ENCODE measurements at regions not wholly inside any gene's neighbourhood (a gene's known extent, or its start where the extent isn't known, plus 50 kb on each side); places are given as distances from the start of the nearest gene placed in this dataset.

- TF ChIP-seq, protein P1, sequence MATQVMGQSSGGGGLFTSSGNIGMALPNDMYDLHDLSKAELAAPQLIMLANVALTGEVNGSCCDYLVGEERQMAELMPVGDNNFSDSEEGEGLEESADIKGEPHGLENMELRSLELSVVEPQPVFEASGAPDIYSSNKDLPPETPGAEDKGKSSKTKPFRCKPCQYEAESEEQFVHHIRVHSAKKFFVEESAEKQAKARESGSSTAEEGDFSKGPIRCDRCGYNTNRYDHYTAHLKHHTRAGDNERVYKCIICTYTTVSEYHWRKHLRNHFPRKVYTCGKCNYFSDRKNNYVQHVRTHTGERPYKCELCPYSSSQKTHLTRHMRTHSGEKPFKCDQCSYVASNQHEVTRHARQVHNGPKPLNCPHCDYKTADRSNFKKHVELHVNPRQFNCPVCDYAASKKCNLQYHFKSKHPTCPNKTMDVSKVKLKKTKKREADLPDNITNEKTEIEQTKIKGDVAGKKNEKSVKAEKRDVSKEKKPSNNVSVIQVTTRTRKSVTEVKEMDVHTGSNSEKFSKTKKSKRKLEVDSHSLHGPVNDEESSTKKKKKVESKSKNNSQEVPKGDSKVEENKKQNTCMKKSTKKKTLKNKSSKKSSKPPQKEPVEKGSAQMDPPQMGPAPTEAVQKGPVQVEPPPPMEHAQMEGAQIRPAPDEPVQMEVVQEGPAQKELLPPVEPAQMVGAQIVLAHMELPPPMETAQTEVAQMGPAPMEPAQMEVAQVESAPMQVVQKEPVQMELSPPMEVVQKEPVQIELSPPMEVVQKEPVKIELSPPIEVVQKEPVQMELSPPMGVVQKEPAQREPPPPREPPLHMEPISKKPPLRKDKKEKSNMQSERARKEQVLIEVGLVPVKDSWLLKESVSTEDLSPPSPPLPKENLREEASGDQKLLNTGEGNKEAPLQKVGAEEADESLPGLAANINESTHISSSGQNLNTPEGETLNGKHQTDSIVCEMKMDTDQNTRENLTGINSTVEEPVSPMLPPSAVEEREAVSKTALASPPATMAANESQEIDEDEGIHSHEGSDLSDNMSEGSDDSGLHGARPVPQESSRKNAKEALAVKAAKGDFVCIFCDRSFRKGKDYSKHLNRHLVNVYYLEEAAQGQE (IDR thresholded peaks at IDR 0.05), result no peak
- TF ChIP-seq RAD21 (IDR thresholded peaks at IDR 0.05), result no peak
- TF ChIP-seq NR2F2 (IDR thresholded peaks at IDR 0.05), result no peak
- no peak for TF ChIP-seq ZBTB33 (IDR thresholded peaks at IDR 0.05)
- no peak for TF ChIP-seq YY1 (IDR thresholded peaks at IDR 0.05)
- TF ChIP-seq RXRA (IDR thresholded peaks at IDR 0.05), result no peak
- TF ChIP-seq FOXA1 (IDR thresholded peaks at IDR 0.05), result no peak
Measured at GRCh38 chr18:6628187-6628586, 101.3 kb upstream of the ARHGAP28 start (continued).

DNA sequence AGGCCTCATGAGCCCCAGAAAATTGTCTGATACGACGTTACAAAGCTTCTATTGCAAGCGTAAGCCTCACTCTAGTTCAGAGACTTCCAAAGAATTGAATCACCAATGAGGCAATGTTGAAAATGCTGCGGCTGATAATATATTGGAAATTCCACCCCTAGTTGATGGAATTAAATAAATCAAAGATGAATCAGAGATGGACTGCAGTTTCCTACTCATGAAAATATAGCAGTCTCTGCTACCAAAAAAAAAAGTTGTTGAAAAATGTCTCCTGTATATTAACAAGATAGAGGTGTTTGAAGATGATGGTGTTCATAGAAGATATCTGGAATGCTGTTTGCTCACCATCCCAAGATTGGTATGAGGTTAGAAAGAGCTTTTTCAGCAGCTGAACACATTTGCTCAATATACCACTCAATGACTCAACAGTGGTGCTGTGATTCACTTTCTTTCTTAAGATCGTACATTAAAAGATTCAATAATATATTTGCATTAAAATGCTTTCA lies 99.8 kb upstream of the ARHGAP28 start:
- 88% methylated on average over 5 of the region's 5 CpGs for WGBS
- TF ChIP-seq EGR1 (IDR thresholded peaks at IDR 0.05; ENCODE audit: low read depth in 2 of 2) (no peak), FOXA2 (IDR thresholded peaks at IDR 0.05) (no peak), MAX (IDR thresholded peaks at IDR 0.05) (no peak), RAD21 (IDR thresholded peaks at IDR 0.05) (no peak), NR2F2 (IDR thresholded peaks at IDR 0.05) (no peak), SP1 (IDR thresholded peaks at IDR 0.05) (no peak), FOXA1 (IDR thresholded peaks at IDR 0.05) (no peak), TAF1 (conservative IDR thresholded peaks at IDR 0.05) (no peak), HNF4A (conservative IDR thresholded peaks at IDR 0.05) (no peak), CTCF (IDR thresholded peaks at IDR 0.05; ENCODE audit: low read depth, low read length, missing input control) (no peak), YY1 (IDR thresholded peaks at IDR 0.05) (no peak)
- H3K27ac ChIP-seq (ENCODE audit: low read depth in 1 of 2, low read length in 2 of 2), result no peak overlapping the region
- H3K9ac ChIP-seq (ENCODE audit: low read depth in 1 of 2, low read length in 2 of 2), result no peak overlapping the region
- H3K9me3 ChIP-seq (ENCODE audit: control insufficient read depth in 4 of 4, low read length in 3 of 4), result no peaks in the 10 kb centered on the region
- no peak overlapping the region for H3K4me3 ChIP-seq (ENCODE audit: low read depth in 1 of 3, low read length in 3 of 3)
- no peaks in the 10 kb centered on the region for H3K4me1 ChIP-seq (ENCODE audit: control insufficient read depth in 4 of 4, insufficient read depth in 4 of 4, low read length in 3 of 4)
- H3K27me3 ChIP-seq (ENCODE audit: control insufficient read depth in 4 of 4, insufficient read depth in 4 of 4, low read length in 3 of 4), result no peaks in the 10 kb centered on the region
- no peaks in the 10 kb centered on the region for H3K36me3 ChIP-seq (ENCODE audit: control insufficient read depth in 4 of 4, insufficient read depth in 3 of 4, low read depth in 1 of 4, low read length in 3 of 4)
- no peak for DNase-seq (ENCODE audit: low spot score)

DNA sequence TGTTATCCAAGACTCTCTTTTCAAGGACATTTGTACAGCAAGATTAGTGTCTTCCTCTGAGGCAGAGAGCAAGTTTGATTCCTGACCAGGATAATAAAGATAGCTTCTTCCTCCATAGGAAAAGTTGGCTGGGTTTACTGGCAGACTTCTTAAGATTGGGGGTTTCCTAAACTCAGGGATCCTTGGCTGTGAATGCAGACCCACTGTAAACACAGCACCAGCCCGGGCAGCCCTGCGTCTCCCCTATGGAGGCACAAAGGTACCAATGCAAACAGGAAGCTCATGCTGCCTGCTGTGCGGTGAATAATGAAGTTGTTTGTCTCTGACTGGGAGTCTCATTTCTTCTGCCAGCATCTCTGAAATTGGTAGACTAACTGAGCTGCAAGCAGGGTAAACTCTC lies 96.2 kb upstream of the ARHGAP28 start:
- H3K27ac ChIP-seq (ENCODE audit: low read depth in 1 of 2, low read length in 2 of 2), result no peak overlapping the region
- no peaks in the 10 kb centered on the region for H3K9me3 ChIP-seq (ENCODE audit: control insufficient read depth in 4 of 4, low read length in 3 of 4)
- no peaks in the 10 kb centered on the region for H3K27me3 ChIP-seq (ENCODE audit: control insufficient read depth in 4 of 4, insufficient read depth in 4 of 4, low read length in 3 of 4)
- no peak for DNase-seq (ENCODE audit: low spot score)
- H3K9ac ChIP-seq (ENCODE audit: low read depth in 1 of 2, low read length in 2 of 2), result no peak overlapping the region
- H3K4me3 ChIP-seq (ENCODE audit: low read depth in 1 of 3, low read length in 3 of 3), result no peak overlapping the region
- no peaks in the 10 kb centered on the region for H3K36me3 ChIP-seq (ENCODE audit: control insufficient read depth in 4 of 4, insufficient read depth in 3 of 4, low read depth in 1 of 4, low read length in 3 of 4)
- WGBS, result 16% methylated on average over 3 of the region's 3 CpGs
- no peak for TF ChIP-seq TAF1 (conservative IDR thresholded peaks at IDR 0.05)
- H3K4me1 ChIP-seq (ENCODE audit: control insufficient read depth in 4 of 4, insufficient read depth in 4 of 4, low read length in 3 of 4), result no peaks in the 10 kb centered on the region
